Activated CD4-positive, alpha-beta T cell treated with anti-CD3 and anti-CD28 coated beads, Interleukin-2, Interleukin-6, amounts not matched to agents 100 ng/mL and 50 ng/mL, durations not matched to agents 16 hours and 8 hours (primary cell): ENCODE measurements at regions not wholly inside any gene's neighbourhood (a gene's known extent, or its start where the extent isn't known, plus 50 kb on each side); places are given as distances from the start of the nearest gene placed in this dataset.

Experiments used
- DNase-seq: peaks from one replicate; pipeline ENCODE4 v3.0.0-alpha.2; 2020

- DNase-seq, result no peak
Observed at GRCh38 chr2:223227338-223227737, 175.3 kb downstream of the KCNE4 start.

- DNase-seq, result no peak
Observed at GRCh38 chr2:223228871-223229270, 176.9 kb downstream of the KCNE4 start.

GRCh38 chr2:223230352-223230751, 178.4 kb downstream of the KCNE4 start:
- no peak for DNase-seq

DNA sequence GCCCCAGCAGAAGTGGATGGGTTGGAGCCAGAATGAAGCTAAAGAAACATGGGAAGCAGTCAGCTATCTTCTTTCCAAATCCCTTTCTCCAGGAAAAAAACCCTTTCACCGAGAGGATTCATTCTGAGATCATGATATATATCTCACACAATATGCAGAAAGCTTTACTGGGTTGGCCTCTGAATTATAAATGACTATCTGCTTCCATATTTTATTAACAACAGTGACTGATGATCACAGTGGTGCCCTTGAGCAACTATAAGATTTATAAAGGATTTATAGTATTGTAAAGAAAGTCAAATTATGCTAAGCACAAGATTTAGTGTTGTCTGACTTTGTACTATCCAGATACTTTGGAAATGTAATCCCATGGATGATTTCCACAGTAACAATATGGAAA, 180.3 kb downstream of the KCNE4 start:
- no peak for DNase-seq

DNA sequence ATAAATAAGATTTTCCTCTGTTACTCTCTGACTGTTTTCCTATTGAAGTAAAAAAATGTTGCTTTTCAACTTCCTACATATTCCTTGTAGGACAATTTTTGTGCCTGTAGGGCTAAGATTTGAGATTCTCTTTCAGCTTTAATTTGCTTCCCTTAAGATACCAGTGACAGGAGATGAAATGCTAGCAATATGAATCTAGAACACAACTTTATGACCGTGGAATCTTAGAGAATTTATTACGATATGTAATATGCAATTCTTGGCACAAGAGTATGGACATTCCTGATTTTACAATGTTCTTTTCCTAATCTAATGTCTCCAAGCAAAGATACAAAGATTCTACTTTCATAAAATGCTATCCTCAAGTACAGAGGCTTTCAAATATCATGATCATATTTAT, 180.9 kb downstream of the KCNE4 start:
- DNase-seq, result no peak

DNA sequence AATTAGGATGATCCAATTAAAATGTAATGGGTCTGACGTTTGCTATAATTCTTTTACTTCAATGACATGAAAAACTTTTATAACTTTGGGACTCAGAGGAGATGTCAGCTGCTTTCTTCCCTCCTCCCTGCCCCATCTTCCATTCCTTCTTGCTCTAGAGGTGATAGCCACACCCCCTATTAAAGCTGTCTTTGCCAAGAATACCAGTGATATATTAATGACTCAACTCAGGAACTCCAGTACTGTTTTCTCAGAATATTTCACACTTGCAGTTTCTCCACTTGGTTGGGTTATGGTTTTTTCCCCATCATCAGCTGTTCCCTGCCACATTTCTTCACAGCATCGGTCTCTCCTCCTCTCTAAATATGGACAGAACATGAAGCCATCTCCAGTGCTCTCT, 184.0 kb downstream of the KCNE4 start:
- no peak for DNase-seq

DNA sequence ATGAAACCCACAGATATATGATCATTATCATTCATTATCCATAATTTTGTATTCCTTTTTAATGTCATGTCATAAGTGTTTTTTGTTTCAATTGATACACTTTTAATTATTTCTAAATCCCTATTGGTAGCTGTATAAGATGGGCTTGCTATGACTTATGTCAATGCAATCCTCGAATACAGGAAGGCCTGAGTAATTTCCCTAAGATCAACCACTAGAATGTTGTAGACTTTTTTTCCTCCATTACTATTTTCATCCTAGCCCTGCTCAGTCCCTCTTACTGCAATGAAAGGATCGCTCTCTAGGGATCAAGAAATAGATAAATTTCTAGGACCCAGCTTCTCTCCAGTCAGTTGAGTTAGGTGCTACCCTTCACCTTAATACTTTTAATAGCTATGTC, 186.3 kb downstream of the KCNE4 start:
- no peak for DNase-seq

- DNase-seq, result no peak
Observed at GRCh38 chr2:223243233-223243632, 191.2 kb downstream of the KCNE4 start.

DNA sequence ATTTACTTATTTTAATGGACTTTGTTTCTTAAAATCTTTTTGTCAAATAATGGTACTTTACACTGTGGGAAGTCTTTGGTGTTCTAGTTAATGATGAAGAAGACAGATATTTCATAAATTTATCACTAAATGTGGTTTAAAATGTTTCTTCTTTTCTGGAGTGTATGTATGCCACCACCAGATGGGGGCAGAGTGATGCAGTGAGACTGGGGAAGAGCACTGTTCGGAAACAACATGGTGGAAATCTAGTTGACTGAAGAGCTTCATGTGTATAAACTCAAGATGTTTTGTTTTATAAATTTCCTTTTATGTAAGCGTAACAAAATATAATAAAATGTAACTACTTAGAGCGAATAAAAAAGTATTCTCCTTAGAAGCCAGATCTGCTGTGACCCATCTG, 195.1 kb downstream of the KCNE4 start:
- DNase-seq, result no peak

- no peak for DNase-seq
Observed at GRCh38 chr2:223251656-223252229, 199.8 kb downstream of the KCNE4 start.

DNA sequence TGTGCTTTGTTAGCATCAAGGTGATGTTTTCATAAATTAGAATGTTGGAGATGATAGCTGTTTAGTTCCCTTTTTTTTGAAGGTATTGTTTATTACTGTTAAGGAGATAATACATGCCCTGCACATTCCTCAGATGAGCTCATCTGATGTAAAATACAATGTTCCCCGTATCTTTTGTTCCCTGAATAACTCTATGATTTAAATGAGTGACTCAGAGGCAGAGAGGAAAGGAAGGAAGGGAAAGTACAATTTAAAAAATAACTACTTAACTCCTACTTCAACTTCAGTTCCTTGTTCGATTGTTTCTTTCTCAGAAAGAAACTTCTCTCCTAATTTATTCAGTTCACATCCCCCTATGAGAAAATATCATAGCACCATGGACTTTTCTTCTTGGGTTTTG, 208.7 kb downstream of the KCNE4 start:
- no peak for DNase-seq

- no peak for DNase-seq
Observed at GRCh38 chr2:223262946-223263345, 211.0 kb downstream of the KCNE4 start.

- DNase-seq, result no peak
Observed at GRCh38 chr2:223264541-223265193, 212.7 kb downstream of the KCNE4 start.

DNA sequence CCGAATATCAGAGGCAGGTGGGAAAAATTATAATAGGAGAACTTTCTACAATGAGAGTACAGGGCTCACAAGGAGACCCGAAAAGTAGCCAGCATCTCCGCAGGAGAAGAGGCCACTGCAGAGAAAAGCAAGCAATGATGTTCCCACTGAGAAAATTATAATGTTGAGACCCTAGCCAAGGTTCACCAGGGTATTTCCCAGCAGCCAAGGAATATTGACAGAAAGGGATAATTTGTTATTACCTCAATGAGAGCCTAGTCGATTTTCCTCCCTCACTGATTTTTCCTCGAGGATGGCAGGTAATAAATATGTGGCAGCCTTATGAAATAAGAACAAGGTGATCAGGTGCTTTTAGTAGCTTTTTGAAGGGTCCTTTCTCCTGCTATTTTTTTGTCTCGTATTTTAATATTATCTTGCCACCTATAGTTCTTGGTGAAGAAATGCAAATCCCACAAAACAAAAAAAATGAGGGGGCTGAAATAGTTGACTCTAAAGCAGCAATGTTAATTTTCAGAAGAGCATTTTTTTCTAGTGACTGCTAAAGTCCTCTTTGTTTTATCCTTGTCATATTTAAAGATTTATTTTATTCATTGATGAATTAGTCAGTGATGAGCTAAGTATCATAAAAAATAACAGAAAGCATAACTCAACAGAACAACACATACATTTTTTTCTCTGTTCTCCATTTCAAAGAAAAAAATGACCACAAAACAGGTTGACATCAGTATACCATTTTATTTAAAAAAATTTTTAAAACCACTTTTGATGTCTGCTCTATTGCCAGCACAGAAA, 215.4 kb downstream of the KCNE4 start:
- DNase-seq, result no peak

GRCh38 chr2:223269386-223269785, 217.4 kb downstream of the KCNE4 start:
- DNase-seq, result no peak

DNA sequence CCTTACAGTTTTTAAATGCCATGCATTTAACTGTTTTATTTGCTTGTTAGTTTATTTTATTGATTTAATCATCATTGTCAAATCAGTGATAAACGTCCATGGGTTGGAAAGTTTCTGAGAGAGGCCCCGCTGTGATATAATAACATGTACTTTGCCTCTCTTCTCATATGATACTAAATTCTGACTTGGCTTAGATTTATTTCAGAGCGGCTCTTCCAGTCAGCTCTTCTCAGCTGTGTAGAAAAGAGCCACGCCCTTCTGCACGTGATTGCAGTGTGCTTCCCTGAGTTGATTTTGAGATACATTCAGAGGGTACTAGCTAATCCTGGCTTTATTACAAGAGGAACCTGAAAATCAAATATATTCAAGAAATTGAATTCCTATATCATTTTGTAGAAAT, 218.6 kb downstream of the KCNE4 start:
- no peak for DNase-seq

- DNase-seq, result no peak
Observed at GRCh38 chr2:223273995-223274394, 222.0 kb downstream of the KCNE4 start.

- DNase-seq, result no peak
Observed at GRCh38 chr2:223282221-223282620, 230.2 kb downstream of the KCNE4 start.

DNA sequence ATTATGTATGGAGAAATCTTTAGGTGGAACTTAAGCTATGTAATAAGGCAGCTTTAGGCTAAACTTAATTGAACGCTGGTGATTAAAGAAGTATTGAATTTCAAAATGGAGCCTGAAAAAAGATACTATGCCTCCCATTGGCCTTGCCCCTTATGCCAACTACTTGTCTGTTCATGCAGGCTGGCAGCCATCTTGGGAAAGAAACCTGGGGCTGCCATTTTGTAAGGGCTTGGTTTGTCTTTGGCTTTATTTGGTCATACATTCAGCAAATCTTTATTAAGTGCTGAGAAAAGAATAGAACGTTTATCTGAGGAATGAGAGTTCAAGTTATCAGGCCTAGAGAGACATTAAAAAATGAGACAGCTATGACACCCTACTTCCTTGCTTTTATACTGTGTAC, 231.3 kb downstream of the KCNE4 start:
- no peak for DNase-seq

- DNase-seq, result no peak
Observed at GRCh38 chr2:223283771-223284170, 231.8 kb downstream of the KCNE4 start.

GRCh38 chr2:223285370-223286265, 233.6 kb downstream of the KCNE4 start:
- DNase-seq, result no peak

- no peak for DNase-seq
Observed at GRCh38 chr2:223294756-223295155, 242.8 kb downstream of the KCNE4 start.

- DNase-seq, result no peak
Observed at GRCh38 chr2:223297788-223298187, 245.8 kb downstream of the KCNE4 start.
